GM21723 (cell line): ENCODE measurements at regions not wholly inside any gene's neighbourhood (a gene's known extent, or its start where the extent isn't known, plus 50 kb on each side); places are given as distances from the start of the nearest gene placed in this dataset.
"Not testable (repeated sequence)": the region's sequence is repeated elsewhere in the genome, so short reads cannot be mapped to it uniquely, and the experiment has no call there.

Source experiments
- ATAC-seq: cut with Tn5 transposase; IDR thresholded peaks from one replicate; pipeline ENCODE4 v1.9.1; 2021; ENCODE audit warnings: mild to moderate bottlenecking, moderate library complexity; ENCODE audit not compliant: unreplicated experiment

DNA sequence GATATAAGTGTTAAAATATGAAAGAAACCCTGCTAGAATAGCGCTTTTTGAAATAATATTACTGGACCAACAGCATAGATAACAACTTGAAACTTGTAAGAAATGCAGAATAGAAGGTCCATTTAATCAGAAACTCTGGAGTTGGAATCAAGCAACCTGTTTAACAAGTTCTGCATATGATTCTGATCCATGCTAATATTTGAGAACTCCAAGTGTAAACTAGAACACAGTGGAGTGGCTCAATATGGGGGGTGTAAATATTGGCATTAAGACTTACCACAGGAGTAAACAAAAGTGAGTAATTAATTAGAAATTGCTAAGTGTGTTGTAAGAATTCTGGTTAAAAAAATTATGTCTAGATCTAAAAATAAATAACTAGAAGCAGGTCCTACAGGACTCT lies 151.2 kb downstream of the SLITRK1 start:
- ATAC-seq = no peak

DNA sequence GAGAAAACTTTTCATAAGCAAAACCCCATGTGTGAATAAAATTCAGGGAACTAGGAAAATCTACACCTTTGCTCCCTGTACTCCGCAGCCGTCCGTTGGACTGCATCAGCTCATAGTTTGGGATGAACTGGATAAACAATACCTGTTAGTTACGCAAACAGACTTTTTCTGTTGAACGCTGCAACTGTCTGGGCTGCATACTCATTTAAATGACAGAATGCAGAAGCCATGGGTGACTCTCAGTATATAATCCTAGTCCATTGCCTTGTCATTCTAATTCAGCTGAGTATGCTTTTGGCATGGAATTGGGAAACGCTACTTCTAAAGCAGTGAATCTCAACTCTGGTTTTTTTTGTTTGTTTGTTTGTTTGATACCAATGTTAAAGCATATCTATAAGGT lies 151.6 kb downstream of the SLITRK1 start:
- ATAC-seq = no peak

DNA sequence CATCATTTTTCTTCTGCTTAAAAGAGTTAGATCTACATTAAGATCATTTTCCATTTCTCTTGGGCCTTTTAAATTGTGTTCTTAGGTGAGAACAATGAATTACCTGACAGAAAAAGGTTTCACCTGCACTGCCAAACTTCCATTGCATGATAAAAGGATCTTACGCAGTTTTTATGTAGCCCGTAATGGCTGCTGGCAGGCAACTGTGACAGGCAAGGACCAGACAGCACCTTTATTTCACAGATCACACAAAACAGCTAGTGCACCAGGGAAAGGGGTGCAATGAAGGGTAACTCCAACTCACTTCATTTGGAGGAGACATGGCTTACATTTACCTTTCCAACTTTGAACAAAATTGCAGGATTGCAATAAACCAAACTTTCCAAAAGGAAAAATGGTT lies 159.8 kb downstream of the SLITRK1 start:
- ATAC-seq = no peak

DNA sequence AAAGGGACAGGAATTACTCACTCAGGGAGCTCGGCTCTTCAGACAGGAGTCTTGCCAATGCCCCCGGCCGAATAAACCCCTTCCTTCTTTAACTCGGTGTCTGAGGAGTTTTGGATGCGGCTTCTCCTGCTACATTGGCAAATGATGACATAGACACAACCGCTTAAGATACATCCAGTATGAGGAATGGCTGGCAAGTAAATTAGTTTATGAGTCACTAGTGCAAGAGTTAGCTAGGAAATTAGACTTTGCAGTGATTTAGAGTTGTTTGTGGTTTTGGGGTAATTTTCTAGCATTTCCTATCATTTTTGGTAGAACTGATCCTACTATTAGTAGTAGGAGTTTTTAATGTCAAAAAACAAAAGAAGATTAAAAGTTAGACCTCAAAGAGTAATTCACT lies 166.2 kb downstream of the SLITRK1 start:
- no peak for ATAC-seq

DNA sequence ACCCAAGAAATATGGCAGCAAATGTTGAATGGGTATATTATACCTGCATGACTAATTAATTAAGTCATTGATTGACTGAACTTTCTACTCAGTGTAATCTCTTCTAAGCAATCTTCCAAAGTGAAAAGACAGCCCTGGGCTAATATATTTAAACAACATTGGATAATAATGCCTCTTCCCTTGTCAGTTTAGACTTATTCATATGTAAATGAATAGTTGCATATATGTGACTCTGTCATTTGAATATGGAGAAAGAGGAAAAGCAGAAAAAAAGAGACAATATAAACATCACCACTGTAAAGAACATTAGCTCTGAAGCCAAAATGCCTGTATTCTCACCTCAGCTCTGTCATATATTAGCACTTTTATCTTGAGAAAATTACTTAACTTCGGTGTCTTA lies 168.0 kb downstream of the SLITRK1 start:
- ATAC-seq = no peak

DNA sequence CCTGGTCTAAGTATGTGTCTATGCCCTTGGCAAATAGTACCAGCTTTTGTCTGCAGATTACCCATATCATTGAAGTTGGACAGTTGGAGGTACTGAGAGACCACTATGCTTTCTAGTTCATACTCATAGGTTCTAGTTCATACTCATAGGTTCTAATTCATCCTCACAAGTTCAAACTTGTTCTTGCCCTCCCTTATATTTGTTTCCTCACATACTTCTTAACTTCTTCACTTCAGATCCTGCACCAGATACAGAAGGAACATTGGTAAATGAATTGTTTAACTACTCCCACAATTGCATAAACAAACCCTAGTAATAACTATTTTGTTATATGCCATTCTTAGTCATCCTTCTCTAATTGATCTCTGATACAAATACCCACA lies 172.2 kb downstream of the SLITRK1 start:
- no peak for ATAC-seq

DNA sequence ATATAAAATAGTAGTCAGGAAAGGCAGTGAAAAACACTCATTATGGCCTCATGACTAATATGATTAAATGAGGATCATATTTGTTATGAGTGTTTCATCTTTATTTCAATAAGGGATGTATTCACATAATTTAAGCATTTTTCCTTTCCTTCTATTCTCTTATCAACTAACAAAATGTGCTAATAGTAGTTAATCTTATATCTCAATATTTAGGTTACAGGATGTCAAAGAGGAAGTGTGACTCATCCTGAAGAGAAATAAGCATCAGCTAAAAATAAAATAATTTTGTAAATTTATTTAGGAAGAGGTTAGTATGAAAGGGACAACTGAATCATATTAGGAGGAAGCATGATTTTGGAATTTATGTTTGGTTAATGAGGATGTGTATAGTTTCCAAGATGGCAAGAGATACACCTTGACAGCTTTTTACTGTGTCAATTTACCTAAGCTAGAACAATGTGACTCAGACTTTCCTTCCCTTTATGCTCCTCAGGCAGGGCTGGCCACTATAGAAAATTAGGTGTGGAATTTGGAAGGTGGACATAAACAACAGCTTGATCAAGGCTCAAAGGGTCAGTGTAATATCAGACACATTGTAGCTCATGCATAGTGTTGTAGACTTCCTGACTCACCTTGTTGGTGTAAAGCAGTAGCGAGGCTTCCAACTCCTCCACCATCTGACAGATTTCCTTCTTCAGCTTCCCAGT lies 172.7 kb downstream of the SLITRK1 start:
- ATAC-seq = no peak

DNA sequence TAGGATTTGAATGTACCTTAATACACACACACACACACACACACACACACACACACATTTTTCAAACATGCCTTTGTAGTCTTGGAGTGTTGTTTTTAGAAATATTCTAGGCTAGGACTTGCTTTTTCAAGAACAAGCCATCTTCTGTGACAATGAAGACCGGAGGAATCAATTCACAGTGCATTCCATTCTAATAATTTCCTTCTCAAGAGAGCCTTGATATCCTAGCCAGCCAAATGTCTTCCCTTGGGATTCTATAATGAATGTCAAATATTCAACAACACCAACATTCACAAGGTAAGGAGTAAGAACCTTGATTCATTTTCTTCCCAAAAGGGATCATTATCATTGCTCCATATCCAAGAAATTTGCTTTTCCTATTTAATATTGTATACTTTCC lies 180.3 kb downstream of the SLITRK1 start:
- ATAC-seq = no peak

DNA sequence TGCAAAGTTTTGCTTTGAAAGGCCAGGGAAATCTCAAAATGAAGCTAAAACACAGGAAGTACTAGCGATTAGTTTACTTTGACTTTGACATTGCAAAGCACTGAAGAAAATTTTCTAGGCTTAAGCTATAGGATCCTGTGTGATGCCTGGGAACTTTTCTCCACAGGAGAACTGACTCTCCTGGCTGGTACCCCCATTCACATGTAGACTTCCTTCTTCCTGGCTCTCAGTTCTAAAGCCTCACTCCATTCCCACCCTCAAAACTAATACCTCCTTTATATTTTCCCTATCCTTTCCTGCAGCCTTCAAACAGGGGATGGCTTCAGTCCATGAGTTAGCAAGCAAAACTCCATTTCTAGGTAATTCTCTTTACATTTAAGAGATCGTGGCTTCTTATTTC lies 189.5 kb downstream of the SLITRK1 start:
- ATAC-seq = no peak

DNA sequence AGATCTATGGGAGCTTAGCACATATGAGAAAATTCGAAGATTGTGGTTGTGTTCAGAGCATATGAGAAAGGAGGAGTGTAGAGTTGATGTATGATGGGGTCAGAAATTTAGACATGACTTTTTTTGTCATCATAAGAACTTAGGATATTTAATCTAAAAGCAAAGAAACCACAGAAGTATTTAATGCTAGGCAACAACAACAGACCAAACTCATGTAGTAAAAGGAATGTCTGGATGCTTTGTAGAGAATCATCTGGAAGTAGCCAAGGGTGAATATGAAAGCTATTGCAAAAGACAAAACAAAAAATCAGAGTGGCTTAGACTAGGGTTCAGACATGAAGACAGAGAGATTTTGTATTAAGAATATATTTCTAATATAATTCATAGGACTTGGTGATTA lies 190.3 kb downstream of the SLITRK1 start:
- ATAC-seq = no peak

DNA sequence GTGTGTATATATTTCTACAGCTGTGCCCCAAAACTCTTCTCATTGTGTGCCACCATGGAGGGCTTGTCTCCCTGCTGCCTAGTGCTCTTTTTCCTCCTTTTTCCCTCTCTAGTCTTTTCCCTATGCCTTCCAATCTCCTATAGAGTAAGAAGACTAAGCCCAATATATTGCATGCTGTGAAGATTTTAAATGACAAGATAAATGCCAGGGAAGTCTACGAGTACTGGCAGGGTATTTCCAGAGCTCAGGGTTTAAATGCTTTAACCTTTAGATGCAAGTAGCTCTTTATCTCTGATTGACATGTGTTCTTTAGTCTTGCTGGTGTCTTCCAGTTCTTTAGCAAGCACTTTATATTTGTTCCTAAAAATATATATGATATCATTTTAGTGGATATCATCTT lies 200.7 kb downstream of the SLITRK1 start:
- no peak for ATAC-seq

DNA sequence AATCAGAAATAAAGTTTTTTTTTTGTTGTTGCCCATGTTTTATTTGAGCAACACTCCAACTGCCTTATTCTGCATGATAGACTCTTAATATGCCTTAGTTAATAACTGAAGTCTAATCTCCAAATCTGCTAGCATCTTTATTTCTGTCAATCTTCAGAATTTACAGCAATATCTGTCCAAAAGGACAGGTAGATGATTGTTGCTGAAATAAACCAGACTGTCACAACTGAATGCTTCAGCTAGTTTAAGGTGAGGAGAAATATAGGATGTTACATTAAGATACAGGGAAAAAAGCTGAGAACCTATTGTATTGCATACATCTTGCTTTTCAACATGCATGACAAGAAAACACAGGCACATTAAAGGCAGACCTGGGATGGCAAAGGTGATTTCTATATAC lies 204.3 kb downstream of the SLITRK1 start:
- ATAC-seq = no peak

DNA sequence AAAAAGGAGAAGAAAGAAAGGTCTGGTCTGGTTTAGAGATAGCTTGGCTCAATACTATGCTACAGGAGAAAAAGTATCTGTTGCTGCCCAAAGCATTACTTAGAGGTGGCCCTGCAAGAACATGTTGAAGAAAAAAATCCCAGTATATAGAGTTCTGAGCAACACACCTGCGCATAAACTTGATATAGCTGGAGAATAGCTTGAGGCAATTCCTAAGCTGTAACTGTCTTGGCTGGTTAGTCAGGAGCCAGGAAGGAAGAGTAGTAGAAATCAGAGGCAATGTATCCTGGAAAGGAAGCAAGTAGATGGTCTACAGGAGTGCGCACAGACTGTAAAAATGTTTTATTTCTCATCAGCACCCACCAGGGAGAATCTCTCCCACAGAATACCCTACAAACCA lies 209.7 kb downstream of the SLITRK1 start:
- no peak for ATAC-seq

DNA sequence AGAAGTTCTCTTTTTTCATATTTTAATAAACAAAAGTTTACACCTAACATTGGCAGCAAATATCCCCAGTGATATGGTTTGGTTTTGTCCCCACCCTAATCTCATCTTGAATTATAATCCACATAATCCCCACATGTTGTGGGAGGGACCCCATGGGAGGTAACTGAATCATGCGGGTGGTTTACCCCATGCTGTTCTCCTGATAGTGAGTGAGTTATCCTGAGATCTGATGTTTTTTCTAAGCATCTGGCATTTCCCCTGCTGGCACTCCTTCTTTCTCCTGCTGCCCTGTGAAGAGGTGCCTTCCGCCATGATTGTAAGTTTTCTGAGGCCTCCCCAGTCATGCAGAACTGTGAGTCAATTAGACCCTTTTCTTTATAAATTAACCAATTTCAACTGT lies 214.7 kb downstream of the SLITRK1 start:
- ATAC-seq = no peak

DNA sequence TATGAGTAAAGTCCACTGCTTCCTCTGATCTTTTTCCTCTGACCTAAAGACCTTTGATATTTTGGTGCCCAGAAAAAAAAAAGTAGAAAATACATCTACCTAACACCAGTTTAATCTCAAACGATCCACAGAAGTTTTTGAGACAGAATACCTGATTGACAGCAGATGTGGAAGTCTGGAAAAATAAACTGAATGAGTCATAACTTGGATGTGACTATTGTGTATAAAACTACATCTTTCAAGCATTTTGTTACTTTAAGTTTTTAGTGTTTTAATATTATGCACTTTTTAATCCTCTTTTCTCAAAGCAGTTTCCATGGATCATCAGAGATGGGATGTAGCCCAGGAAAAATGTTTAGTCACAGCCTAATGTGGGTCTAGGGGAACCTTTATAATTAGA lies 216.1 kb downstream of the SLITRK1 start:
- ATAC-seq = no peak

DNA sequence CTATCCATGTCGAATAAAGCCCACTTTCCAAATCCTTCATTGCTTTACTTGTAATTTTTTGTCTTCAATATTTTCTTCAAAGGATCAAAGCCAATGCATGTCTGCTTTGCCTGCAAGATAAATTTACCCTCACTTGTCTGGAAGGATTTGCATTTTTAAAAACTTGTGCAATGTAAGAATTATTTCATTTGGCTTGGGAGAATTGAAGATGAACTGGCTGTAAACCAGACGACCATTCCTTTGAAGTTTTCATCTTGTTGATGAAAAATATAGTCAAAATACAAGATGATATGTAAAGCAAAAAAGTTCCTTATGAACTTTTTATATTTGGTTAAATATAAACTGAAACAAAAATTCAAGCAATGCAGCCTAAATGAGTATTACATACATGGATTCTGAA lies 225.0 kb downstream of the SLITRK1 start:
- ATAC-seq = no peak

DNA sequence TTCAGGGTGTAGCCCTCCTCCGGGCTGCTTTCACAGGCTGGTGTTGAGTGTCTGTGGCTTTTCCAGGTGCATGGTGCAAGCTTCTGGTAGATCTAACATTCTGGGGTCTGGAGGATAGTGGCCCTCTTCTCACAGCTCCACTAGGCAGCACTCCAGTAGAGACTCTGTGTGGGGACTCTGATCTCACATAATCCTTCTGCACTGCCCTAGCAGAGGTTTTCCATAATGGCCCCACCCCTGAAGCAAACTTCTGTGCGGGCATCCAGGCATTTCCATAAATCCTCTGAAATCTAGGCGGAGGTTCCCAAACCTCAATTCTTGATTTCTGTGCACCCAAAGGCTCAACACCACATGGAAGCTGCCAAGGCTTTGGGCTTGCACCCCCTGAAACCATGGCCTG lies 239.7 kb downstream of the SLITRK1 start:
- ATAC-seq = not testable (repeated sequence)

DNA sequence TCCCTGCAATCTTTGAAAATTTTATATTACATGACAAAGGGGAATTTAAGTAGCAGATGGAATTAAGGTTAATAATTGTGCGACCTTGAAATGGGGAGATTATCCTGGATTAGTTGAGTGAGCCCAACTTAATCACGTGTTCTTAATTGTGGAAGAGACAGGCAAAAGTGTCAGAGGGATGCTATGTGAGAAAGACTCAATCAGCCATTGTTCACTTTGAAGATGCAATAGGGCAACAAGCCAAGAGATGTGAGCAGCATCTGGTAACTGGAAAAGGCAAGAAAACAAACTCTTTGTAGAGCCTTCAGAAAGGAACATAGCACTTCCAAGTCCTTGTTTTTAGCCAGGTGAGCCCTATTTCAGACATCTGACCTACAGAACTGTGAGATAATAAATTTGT lies 247.7 kb downstream of the SLITRK1 start:
- ATAC-seq = no peak

DNA sequence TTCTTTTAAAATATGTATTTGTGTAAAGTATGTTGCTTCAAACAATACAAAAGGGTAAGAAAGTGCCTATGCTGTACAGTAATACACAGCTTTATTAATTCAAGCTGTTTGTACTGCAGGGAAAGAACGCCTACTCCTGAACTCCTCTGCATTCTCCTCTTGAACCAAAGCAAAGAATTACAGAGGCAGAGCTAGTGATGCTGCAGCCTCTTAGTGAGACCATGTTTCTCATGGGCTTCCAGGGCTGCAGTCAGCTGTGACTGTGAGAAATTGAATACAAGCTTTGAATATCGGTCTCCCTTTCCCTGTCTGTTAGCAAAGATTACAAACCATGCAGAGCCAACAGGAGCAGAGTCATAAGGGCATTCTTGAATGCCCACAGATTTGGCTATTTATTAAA lies 248.5 kb downstream of the SLITRK1 start:
- ATAC-seq = no peak

DNA sequence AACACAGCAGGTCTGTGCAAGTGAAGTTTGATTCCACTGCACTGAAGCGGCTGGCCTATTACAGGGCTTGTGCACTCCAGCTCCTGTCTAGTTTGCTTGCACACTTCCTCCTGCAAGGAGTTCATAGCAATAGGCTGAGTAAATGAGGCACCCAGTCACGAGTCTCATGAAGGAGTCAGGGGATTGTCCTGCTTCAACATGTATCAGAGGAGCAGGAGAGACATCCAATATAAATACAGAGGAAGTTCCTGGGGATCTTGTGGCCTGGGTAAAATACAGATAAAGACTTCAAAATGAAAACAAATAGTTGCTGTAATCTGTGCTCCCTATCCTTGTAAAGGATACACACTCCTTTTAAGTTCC lies 259.9 kb downstream of the SLITRK1 start:
- ATAC-seq = no peak

DNA sequence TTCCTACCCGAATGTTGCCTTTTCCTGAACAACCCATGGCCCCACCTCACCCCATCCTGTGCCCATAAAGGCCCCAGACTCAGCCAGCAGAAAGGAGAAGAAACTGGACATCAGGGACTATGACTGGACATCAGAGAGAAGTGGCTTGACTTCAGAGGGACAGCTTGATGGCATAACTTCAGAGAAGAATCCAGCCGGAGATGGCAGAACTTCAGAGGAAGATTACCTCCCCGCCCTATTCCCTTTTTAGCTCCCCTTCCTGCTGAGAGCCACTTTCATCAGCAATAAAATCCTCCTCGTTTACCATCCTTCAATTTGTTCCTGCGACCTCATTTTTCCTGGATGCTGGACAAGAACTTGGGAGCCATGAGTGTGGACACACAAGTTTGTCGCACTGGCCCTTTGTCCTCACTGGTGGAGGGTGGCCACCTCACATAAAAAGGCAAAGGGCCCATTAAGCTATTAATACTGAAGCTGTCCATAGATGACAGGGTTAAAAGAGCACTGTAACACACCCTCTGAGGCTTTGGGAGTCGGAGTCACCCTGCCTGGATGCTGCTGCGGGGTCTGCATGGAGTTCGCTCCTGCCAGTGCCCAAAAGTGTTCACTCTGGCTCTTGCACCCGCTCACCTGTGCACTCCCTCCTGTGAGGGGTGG lies 260.4 kb downstream of the SLITRK1 start:
- no peak for ATAC-seq

DNA sequence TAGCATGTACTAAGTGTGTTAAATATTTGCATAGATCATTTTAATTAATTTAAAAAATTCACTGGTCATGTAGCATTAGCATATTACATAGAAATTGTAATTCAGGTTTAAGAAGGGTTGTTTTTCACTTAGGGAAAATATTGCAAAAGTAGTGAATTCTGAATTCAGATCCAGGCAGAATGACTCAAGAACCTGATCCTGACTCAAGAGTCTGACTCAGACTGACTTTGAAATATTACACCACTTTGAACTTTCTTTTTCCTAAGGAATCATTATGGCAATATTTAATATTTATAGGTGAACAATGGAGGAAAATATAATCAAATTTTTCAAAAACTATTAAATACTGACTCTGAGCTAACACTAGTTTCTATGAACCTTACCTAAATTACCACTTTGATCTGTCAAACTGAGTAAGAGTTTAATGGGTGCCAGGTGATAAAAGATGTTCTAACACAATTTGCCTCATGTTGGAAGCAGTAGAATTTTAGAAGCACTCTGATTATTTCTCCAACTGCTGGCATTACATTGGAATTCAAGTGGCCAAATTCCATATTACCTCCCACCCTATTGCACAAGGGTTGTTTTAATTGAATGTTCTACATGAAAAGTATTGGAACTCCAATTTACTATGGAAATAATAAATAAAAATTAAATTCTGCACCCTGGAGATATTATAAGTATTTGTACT lies 261.6 kb downstream of the SLITRK1 start:
- no peak for ATAC-seq
